ENCODE measurements at regions not wholly inside any gene's neighbourhood (a gene's known extent, or its start where the extent isn't known, plus 50 kb on each side); places are given as distances from the start of the nearest gene placed in this dataset.
A peak's percentile ranks its signal among the peaks of the same experiment; 100 is the strongest.

DNA sequence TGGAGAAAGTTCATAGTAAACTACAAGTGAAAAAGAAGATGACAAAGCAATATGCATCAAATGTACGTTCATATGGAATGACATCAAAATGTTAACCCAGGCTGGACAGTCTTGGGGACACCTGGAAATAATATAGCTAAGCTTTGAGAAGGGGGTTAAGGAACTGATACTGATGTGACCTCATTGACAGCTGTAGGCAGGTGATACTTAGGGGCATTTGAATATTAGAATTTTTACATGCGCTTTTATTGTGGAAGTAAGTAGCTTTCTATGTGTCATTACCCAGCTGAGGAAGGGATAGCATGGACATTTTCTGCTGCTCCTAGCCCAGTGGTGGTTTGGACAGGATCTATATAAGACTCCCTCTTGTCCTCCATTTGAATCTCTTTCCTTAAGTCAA is 299.7 kb downstream of the CWC27 start:
- DNase-seq (ENCODE audit: low read depth), result no peak
- no peak overlapping the region for H3K4me3 ChIP-seq (ENCODE audit: low read depth, low read length)
- TF ChIP-seq, protein P1, sequence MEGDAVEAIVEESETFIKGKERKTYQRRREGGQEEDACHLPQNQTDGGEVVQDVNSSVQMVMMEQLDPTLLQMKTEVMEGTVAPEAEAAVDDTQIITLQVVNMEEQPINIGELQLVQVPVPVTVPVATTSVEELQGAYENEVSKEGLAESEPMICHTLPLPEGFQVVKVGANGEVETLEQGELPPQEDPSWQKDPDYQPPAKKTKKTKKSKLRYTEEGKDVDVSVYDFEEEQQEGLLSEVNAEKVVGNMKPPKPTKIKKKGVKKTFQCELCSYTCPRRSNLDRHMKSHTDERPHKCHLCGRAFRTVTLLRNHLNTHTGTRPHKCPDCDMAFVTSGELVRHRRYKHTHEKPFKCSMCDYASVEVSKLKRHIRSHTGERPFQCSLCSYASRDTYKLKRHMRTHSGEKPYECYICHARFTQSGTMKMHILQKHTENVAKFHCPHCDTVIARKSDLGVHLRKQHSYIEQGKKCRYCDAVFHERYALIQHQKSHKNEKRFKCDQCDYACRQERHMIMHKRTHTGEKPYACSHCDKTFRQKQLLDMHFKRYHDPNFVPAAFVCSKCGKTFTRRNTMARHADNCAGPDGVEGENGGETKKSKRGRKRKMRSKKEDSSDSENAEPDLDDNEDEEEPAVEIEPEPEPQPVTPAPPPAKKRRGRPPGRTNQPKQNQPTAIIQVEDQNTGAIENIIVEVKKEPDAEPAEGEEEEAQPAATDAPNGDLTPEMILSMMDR (IDR thresholded peaks at IDR 0.05; ENCODE audit: insufficient read depth, low read length), result no peak

DNA sequence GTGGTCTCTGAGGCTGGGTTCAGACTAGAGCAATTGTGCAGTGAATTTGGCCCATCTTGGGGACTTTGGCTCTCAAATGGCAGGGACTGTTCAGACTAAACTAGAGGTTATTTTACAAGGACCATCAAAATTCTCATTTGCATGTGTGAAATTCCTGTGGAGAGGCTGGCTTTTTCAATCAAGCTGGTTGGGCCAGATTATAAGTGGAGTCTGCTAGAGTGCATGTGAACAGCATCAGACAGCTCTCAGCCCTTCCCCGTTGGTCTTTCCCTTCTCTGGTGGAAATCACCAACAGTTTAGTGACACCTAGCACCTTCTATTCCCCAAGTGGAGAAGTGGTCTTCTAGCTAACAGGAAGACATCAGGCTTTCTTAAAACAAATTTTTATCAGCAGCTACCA is 301.3 kb downstream of the CWC27 start:
- H3K4me3 ChIP-seq (ENCODE audit: low read depth, low read length), result no peak overlapping the region
- TF ChIP-seq, protein P1 (IDR thresholded peaks at IDR 0.05; ENCODE audit: insufficient read depth, low read length), result no peak
- DNase-seq (ENCODE audit: low read depth), result no peak

DNA sequence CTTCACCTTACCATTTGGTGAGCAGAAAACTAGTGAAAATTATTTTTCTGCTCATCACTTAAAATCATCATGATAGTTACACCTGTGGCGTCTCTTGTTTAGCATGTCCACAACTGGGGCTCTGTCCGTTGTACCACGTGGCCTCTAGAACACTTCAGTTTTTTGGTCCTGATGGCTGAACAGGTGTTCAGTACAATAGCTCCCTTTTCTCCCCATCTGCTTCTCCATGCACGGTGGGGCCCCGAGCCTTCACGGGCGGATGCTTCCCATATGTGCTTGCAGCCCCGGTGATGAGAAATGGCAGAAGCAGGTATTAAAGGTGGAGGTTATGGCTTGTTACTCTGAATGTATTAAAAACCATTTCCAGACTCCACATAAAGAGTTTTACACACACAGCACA is 304.1 kb downstream of the CWC27 start:
- no peak overlapping the region for H3K4me3 ChIP-seq (ENCODE audit: low read depth, low read length)
- TF ChIP-seq, protein P1 (IDR thresholded peaks at IDR 0.05; ENCODE audit: insufficient read depth, low read length), result no peak
- no peak for DNase-seq (ENCODE audit: low read depth)

DNA sequence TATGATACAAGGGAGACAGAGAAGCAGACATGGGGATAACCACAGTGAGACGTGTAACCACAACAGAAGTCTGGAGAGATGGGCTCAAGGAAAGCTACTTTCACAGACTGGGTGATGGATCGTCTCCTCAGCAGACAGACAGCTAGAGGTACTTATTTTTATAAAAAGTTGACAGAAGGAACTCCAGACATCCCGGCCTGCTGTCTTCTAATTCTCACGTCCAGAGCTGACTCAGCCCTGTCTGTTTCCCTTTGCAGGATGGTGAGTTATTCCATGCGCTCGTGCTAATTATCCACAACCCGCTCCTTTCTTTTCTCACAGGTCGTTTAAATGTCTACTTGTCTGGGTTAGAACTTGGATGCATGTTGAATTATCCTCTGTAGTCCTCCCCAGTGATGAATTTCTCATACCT is 304.5 kb downstream of the CWC27 start:
- TF ChIP-seq, protein P1 (IDR thresholded peaks at IDR 0.05; ENCODE audit: insufficient read depth, low read length), result no peak
- no peak overlapping the region for H3K4me3 ChIP-seq (ENCODE audit: low read depth, low read length)
- DNase-seq (ENCODE audit: low read depth), result no peak

DNA sequence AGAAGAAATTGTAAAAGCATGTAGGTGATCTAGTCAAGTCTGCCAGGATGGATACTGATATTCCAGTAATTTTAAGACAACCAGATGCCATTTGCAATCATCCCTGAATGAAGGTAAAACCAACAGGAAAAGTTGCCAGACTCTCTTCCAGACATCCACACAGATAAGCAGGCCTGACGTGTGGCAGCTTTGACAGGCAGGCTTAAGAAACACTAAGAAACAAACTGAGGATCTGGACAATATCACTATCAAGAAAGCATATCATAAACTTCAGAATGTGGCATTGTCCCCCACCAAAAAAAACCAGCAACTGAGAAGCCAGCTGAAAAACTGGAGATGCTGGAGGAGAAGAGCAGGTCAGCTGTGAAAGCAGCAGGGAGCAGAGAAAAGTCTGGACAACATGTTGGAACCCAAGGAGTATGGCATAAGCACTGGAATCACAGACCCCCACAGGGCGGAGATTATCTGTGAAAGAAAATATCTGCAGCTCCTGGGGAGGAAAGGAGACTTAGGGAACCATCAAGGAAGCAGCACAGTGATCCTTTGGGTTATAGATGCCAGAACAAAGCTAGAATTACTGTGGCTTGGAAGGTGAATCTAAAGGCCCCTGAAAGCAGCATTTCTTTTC is 307.0 kb downstream of the CWC27 start:
- TF ChIP-seq, protein P1 (IDR thresholded peaks at IDR 0.05; ENCODE audit: insufficient read depth, low read length), result no peak
- no peak for DNase-seq (ENCODE audit: low read depth)
- H3K4me3 ChIP-seq (ENCODE audit: low read depth, low read length), result no peak overlapping the region

DNA sequence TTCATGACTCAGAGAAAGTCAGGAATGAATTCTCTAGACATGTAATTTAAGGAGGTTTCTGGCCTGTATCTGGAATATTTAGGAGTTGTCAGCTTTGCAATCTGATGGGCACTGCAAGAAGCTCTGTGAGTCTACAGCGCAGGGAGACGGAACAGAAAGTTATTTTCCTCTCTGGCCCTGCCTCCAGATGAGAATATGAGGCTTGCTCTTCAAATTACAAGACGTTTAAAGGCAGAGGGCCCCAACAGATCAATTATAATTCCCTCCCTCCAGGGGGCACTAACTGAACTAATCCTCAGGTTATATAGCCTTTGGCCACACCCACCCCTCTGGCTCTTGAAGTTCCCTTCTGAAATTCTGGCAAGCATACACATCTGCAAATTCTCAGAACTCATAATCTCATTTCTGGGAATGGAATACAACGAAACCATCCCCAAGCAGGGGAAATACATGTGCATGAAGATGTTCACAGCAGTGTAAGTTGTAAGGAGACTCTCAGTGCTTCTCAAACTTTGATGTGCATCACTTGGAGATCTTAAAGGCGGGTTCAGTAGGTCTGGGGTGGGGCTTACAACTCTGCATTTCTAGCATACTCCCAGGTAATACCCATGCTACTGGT is 307.6 kb downstream of the CWC27 start:
- TF ChIP-seq, protein P1 (IDR thresholded peaks at IDR 0.05; ENCODE audit: insufficient read depth, low read length), result peak; percentile 38
- H3K4me3 ChIP-seq (ENCODE audit: low read depth, low read length), result no peak overlapping the region
- peak; percentile 98 for DNase-seq (ENCODE audit: low read depth)

Measured in fibroblast of the aortic adventitia (primary cell).